MCF 10A (cell line): ENCODE measurements at regions not wholly inside any gene's neighbourhood (a gene's known extent, or its start where the extent isn't known, plus 50 kb on each side); places are given as distances from the start of the nearest gene placed in this dataset.

Experiments used
- BruUV-seq: library from RNA; stranded (reverse); fragments of 400-500 nt; replicated peaks from 2 replicates; lab custom pipeline; 2021; lab: Mats Ljungman, UMichigan
- CTCF ChIA-PET: fragments of 300-600 bp; sonication (Branson Sonifier 250); formaldehyde crosslinking; extraction: SDS; loops from one replicate; lab custom pipeline; 2021; ENCODE audit warnings: antibody characterized with exemption, inconsistent platforms; lab: Yijun Ruan, JAX
- POLR2A ChIA-PET: fragments of 300-600, 350-650 bp; sonication (Branson Sonifier 250); formaldehyde crosslinking; extraction: SDS; loops from one replicate; lab custom pipeline; 2020; ENCODE audit warnings: antibody characterized with exemption, inconsistent platforms; lab: Yijun Ruan, JAX
- DNase-seq: peaks from one replicate; pipeline ENCODE4 v3.0.0-alpha.2; 2018; ENCODE audit not compliant: unreplicated experiment
- H3K27ac Mint-ChIP-seq: one replicate; pipeline ENCODE4 v1.8.0; 2022; ENCODE audit warnings: mild to moderate bottlenecking, low read depth, mixed read lengths; ENCODE audit not compliant: unreplicated experiment
- H3K27me3 Mint-ChIP-seq: one replicate; pipeline ENCODE4 v1.8.0; 2022; ENCODE audit warnings: mixed read lengths; ENCODE audit not compliant: insufficient read depth, unreplicated experiment
- H3K36me3 Mint-ChIP-seq: one replicate; pipeline ENCODE4 v1.8.0; 2022; ENCODE audit warnings: mild to moderate bottlenecking, moderate library complexity, mixed read lengths; ENCODE audit not compliant: insufficient read depth, unreplicated experiment
- H3K4me1 Mint-ChIP-seq: one replicate; pipeline ENCODE4 v1.8.0; 2022; ENCODE audit warnings: mixed read lengths; ENCODE audit not compliant: insufficient read depth, unreplicated experiment
- H3K4me3 Mint-ChIP-seq: one replicate; pipeline ENCODE4 v1.8.0; 2022; ENCODE audit warnings: mild to moderate bottlenecking, moderate library complexity, mixed read lengths; ENCODE audit not compliant: unreplicated experiment
- H3K9me3 Mint-ChIP-seq: one replicate; pipeline ENCODE4 v1.8.0; 2022; ENCODE audit warnings: mixed read lengths; ENCODE audit not compliant: unreplicated experiment
- CTCF ChIP-seq: fragments of 200-600 bp; IDR thresholded peaks from one replicate; pipeline ENCODE4 v1.8.0; 2022; ENCODE audit warnings: antibody characterized with exemption, mild to moderate bottlenecking; ENCODE audit not compliant: unreplicated experiment
- intact Hi-C: fragments of 100-400 bp; cut with micrococcal nuclease; formaldehyde crosslinking; loops from 2 replicates; pipeline ENCODE4 v1.14.1; 2022

- H3K4me3 Mint-ChIP-seq: no peak overlapping the region
- POLR2A ChIA-PET: interaction anchor here (0.6 kb wide), 1 partner anchor 1275 kb away, joined by 3 read pairs; no protein-coding TSS in a partner anchor
- H3K27ac Mint-ChIP-seq: no peak overlapping the region
- H3K4me1 Mint-ChIP-seq: no peaks in the 10 kb centered on the region
- H3K27me3 Mint-ChIP-seq: peaks cover 86% of the 10 kb centered on the region
- CTCF ChIA-PET: no interaction called here
- no TSS peak for BruUV-seq
- intact Hi-C loops: no loop called here
- TF ChIP-seq CTCF: no peak
- H3K36me3 Mint-ChIP-seq: no peaks in the 10 kb centered on the region
- no peaks in the 10 kb centered on the region for H3K9me3 Mint-ChIP-seq
- DNase-seq: no peak
Observed at GRCh38 chr15:53841651-53842050, 82.2 kb upstream of the WDR72 start.

- TF ChIP-seq CTCF: no peak
- no TSS peak for BruUV-seq
- no peak for DNase-seq
- H3K9me3 Mint-ChIP-seq: no peaks in the 10 kb centered on the region
- H3K27me3 Mint-ChIP-seq: peaks cover 85% of the 10 kb centered on the region
- ChIA-PET POLR2A (no interaction called here), CTCF (no interaction called here)
- H3K36me3 Mint-ChIP-seq: no peaks in the 10 kb centered on the region
- H3K4me3 Mint-ChIP-seq: no peak overlapping the region
- intact Hi-C loops: no loop called here
- no peaks in the 10 kb centered on the region for H3K4me1 Mint-ChIP-seq
- H3K27ac Mint-ChIP-seq: no peak overlapping the region
Observed at GRCh38 chr15:53840681-53841080, 81.2 kb upstream of the WDR72 start.

GRCh38 chr15:53837263-53837662 is 77.8 kb upstream of the WDR72 start:
- ChIA-PET POLR2A (interaction anchor here (0.6 kb wide), 1 partner anchor 1539 kb away, joined by 3 read pairs; no protein-coding TSS in a partner anchor), CTCF (no interaction called here)
- peak; percentile 38 for DNase-seq
- H3K9me3 Mint-ChIP-seq: no peaks in the 10 kb centered on the region
- H3K27ac Mint-ChIP-seq: no peak overlapping the region
- H3K4me1 Mint-ChIP-seq: no peaks in the 10 kb centered on the region
- no peaks in the 10 kb centered on the region for H3K36me3 Mint-ChIP-seq
- no TSS peak for BruUV-seq
- no peak overlapping the region for H3K4me3 Mint-ChIP-seq
- intact Hi-C loops: no loop called here
- peaks cover 79% of the 10 kb centered on the region for H3K27me3 Mint-ChIP-seq
- no peak for TF ChIP-seq CTCF

GRCh38 chr15:53836618-53837017 is 77.2 kb upstream of the WDR72 start:
- POLR2A ChIA-PET: interaction anchor here (0.6 kb wide), 1 partner anchor 1539 kb away, joined by 3 read pairs; no protein-coding TSS in a partner anchor
- H3K36me3 Mint-ChIP-seq: no peaks in the 10 kb centered on the region
- no TSS peak for BruUV-seq
- peaks cover 79% of the 10 kb centered on the region for H3K27me3 Mint-ChIP-seq
- no peaks in the 10 kb centered on the region for H3K9me3 Mint-ChIP-seq
- no peak overlapping the region for H3K4me3 Mint-ChIP-seq
- intact Hi-C loops: no loop called here
- H3K4me1 Mint-ChIP-seq: no peaks in the 10 kb centered on the region
- CTCF ChIA-PET: no interaction called here
- DNase-seq: no peak
- no peak overlapping the region for H3K27ac Mint-ChIP-seq
- no peak for TF ChIP-seq CTCF
